Right atrium auricular region (tissue), 2 donors: ENCODE measurements at regions not wholly inside any gene's neighbourhood (a gene's known extent, or its start where the extent isn't known, plus 50 kb on each side); places are given as distances from the start of the nearest gene placed in this dataset.
A peak's percentile ranks its signal among the peaks of the same experiment; 100 is the strongest.
"Not testable (repeated sequence)": the region's sequence is repeated elsewhere in the genome, so short reads cannot be mapped to it uniquely, and the experiment has no call there.

Experiments used
- DNase-seq: peaks from one replicate; pipeline ENCODE4 v3.0.0-alpha.2; 2019; ENCODE audit warnings: low spot score
- H3K27ac ChIP-seq, 2 donors: fragments of 200-600 bp; sonication (generic); 1 replicate in 1 of 2; 2 replicates in 1 of 2; pipeline ENCODE4 v1.5.1; 2016 to 2019
- H3K27me3 ChIP-seq, 2 donors: fragments of 200-600 bp; sonication (generic); one replicate each; pipeline versions ENCODE4 v1.5.1 to v1.6.0; 2017 to 2019
- H3K36me3 ChIP-seq: fragments of 200-600 bp; sonication (generic); one replicate; pipeline ENCODE4 v1.5.1; 2016
- H3K4me1 ChIP-seq, 2 donors: fragments of 200-600 bp; sonication (generic); one replicate each; pipeline versions ENCODE4 v1.5.1 to v1.6.0; 2017 to 2019
- H3K4me3 ChIP-seq, 2 donors: fragments of 200-600 bp; sonication (generic); 1 replicate in 1 of 2; 2 replicates in 1 of 2; pipeline ENCODE4 v1.5.1; 2017 to 2019; ENCODE audit warnings: mild to moderate bottlenecking in 1 of 2, moderate library complexity in 1 of 2
- H3K9me3 ChIP-seq, 2 donors: fragments of 200-600 bp; sonication (generic); one replicate each; pipeline ENCODE4 v1.5.1; 2019
- TF ChIP-seq, protein P1 (sequence below), 2 donors: fragments of 200-600 bp; sonication (generic); IDR thresholded peaks; one replicate each; pipeline ENCODE4 v1.5.1; 2019; ENCODE audit warnings: antibody characterized with exemption in 2 of 2

DNA sequence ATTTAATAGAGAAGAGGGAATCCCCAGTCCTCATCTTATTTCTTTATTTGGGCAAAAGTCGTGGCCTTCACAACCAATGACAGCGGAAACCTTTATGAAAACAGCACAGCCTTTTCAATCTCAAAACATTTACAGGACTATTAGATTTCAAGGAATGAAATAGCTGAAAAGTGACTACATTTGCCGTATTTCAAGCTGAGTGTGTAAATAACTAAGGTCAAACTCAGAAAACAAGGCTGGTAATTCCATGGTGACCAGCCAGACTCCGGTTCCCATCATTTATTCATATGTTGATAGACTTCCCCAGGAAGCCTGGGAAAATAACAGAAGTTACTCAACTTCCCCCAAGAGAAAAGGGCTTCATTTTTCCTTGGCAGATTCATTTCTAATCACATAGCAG lies 457.3 kb upstream of the NFE2L3 start:
- H3K27ac ChIP-seq, result peak overlapping the region; percentile 43 to 58
- peaks cover 0 to 5% of the 10 kb centered on the region in 2 donors for H3K27me3 ChIP-seq
- no peak for DNase-seq
- H3K9me3 ChIP-seq, result no peaks in the 10 kb centered on the region
- H3K4me1 ChIP-seq, result peaks cover 0 to 5% of the 10 kb centered on the region in 2 donors
- TF ChIP-seq, protein P1, sequence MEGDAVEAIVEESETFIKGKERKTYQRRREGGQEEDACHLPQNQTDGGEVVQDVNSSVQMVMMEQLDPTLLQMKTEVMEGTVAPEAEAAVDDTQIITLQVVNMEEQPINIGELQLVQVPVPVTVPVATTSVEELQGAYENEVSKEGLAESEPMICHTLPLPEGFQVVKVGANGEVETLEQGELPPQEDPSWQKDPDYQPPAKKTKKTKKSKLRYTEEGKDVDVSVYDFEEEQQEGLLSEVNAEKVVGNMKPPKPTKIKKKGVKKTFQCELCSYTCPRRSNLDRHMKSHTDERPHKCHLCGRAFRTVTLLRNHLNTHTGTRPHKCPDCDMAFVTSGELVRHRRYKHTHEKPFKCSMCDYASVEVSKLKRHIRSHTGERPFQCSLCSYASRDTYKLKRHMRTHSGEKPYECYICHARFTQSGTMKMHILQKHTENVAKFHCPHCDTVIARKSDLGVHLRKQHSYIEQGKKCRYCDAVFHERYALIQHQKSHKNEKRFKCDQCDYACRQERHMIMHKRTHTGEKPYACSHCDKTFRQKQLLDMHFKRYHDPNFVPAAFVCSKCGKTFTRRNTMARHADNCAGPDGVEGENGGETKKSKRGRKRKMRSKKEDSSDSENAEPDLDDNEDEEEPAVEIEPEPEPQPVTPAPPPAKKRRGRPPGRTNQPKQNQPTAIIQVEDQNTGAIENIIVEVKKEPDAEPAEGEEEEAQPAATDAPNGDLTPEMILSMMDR (IDR thresholded peaks at IDR 0.05), result no peak
- no peaks in the 10 kb centered on the region for H3K36me3 ChIP-seq
- H3K4me3 ChIP-seq, result no peak overlapping the region

DNA sequence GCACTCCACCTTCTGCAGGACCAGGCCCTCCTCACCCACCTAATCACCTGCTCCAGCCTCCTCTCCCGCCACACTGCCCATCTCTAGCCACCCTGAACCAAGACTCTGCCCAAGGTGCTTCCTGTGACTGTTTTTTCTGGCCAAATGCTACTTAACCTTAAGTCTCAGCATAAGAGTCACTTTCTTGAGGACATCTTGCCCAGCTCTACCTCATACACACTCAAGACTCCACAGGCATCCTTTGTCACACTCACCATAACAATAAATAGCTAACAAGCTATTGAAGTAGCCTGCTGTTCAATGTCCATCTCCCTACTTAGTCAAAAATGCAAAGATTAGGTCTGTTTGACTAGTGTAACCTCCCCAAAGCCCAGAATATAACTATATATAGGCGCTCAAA lies 455.4 kb upstream of the NFE2L3 start:
- Histone ChIP-seq H3K4me1 (peaks cover 0 to 5% of the 10 kb centered on the region in 2 donors), H3K4me3 (no peak overlapping the region), H3K36me3 (no peaks in the 10 kb centered on the region), H3K27ac (no peak overlapping the region), H3K27me3 (peaks cover 0 to 5% of the 10 kb centered on the region in 2 donors), H3K9me3 (no peaks in the 10 kb centered on the region)
- DNase-seq, result no peak
- TF ChIP-seq, protein P1 (IDR thresholded peaks at IDR 0.05), result no peak

DNA sequence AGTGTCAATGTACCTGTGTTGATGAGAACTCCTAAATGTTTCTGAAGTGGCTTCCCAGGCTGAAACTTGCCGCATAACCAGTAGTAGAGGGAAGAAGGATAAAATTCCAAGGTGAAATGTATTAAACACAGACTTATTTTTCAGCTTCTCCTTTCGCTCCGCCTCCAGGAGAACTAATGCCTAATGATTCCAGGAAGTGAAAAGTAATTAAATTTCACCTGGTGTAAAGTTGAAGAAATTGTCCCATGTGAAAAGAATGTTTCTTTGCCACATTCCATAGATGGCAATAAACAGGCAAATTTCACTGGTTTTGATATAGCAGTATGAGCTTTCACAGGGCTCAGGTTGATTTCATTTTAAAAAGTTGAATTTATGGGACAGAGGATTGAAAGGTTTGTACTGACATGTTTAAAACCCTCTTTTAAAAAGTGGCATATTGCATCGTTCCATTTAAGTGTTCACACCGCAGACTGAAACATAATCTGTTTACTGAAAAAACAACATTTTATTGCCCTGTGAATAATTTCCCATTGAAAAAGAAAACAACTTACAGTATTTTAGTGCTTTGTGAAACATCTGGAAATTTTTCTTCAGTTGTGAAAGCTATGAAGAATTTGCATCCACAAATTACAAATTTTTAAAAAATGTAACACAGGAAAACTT lies 453.4 kb upstream of the NFE2L3 start:
- no peaks in the 10 kb centered on the region for H3K36me3 ChIP-seq
- no peak for DNase-seq
- TF ChIP-seq, protein P1 (IDR thresholded peaks at IDR 0.05), result no peak

DNA sequence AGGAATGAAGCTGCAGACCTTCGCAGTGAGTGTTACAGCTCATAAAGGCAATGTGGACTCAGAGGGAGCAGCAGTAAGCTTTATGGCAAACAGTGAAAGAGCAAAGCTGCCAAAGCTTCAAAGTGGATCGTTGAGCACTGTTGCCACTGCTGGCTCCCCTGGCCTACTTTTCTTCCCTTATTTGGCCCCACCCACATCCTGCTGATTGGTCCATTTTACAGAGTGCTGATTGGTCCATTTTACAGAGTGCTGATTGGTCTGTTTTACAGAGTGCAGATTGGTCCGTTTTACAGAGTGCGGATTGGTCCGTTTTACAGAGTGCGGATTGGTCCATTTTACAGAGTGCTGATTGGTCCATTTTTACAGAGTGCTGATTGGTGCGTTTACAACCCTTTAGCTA lies 451.9 kb upstream of the NFE2L3 start:
- not testable (repeated sequence) for H3K27me3 ChIP-seq, H3K4me3 ChIP-seq, H3K36me3 ChIP-seq, H3K9me3 ChIP-seq, H3K4me1 ChIP-seq, H3K27ac ChIP-seq, DNase-seq

More for the DNA sequence above, 453.4 kb upstream of the NFE2L3 start:
- no peaks in the 10 kb centered on the region for H3K9me3 ChIP-seq
- H3K4me3 ChIP-seq, result no peak overlapping the region
- peaks cover 0 to 5% of the 10 kb centered on the region in 2 donors for H3K27me3 ChIP-seq
- H3K4me1 ChIP-seq, result peaks cover 0 to 5% of the 10 kb centered on the region in 2 donors
- H3K27ac ChIP-seq, result no peak overlapping the region

DNA sequence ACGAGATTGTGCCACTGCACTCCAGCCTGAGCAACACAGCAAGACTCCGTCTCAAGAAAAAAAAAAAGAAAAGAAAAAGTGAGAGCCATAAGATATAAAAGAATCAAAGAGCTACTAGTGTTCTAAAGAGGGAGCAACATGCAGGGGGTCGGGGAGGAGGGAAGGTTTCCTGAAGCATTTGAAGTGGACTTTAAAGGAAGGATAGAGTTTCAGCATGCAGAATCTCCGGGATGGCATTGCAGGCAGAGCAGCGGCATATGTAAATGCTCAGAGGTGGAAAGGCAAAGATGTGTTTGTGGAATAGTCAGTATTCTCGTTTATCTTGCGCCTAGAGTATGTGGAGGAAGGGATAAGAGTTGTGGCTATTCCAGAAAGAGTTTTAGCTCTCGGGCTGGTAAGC lies 447.6 kb upstream of the NFE2L3 start:
- peaks cover 0 to 7% of the 10 kb centered on the region in 2 donors for H3K4me1 ChIP-seq
- H3K27ac ChIP-seq, result no peak overlapping the region
- no peaks in the 10 kb centered on the region for H3K27me3 ChIP-seq
- H3K9me3 ChIP-seq, result no peaks in the 10 kb centered on the region
- no peaks in the 10 kb centered on the region for H3K36me3 ChIP-seq
- DNase-seq, result no peak
- TF ChIP-seq, protein P1 (IDR thresholded peaks at IDR 0.05), result no peak
- no peak overlapping the region for H3K4me3 ChIP-seq

DNA sequence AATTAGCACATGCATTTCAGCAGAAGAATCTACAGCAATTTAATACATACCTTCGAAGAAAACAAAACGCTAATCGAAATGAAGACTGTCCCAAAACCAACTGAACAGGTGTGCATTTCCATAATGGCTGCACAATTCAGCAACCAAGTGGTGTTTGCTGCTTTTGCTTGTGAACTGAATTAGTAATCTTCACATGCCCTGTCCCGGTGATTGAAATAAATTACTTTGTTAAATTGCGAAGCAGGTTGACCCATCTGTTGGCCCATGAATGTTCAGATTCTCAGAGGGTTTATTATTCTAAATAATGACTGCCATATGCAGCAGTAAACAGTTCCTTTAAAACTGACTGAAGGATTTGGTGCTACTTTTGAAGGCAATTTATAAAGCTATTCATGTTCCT lies 445.2 kb upstream of the NFE2L3 start:
- no peak for DNase-seq
- TF ChIP-seq, protein P1 (IDR thresholded peaks at IDR 0.05), result no peak
- Histone ChIP-seq H3K4me1 (peaks cover 0 to 13% of the 10 kb centered on the region in 2 donors), H3K9me3 (no peaks in the 10 kb centered on the region), H3K27ac (no peak overlapping the region), H3K27me3 (no peaks in the 10 kb centered on the region), H3K4me3 (no peak overlapping the region), H3K36me3 (no peaks in the 10 kb centered on the region)
